HG03558 (cell line): ENCODE measurements at regions not wholly inside any gene's neighbourhood (a gene's known extent, or its start where the extent isn't known, plus 50 kb on each side); places are given as distances from the start of the nearest gene placed in this dataset.
"Not testable (repeated sequence)": the region's sequence is repeated elsewhere in the genome, so short reads cannot be mapped to it uniquely, and the experiment has no call there.

Source experiments
- ATAC-seq: cut with Tn5 transposase; IDR thresholded peaks from one replicate; pipeline ENCODE4 v1.9.1; 2021; ENCODE audit warnings: moderate number of reproducible peaks; ENCODE audit not compliant: unreplicated experiment; ENCODE audit errors: extremely low read depth

GRCh38 chr7:115658223-115658622, 372.3 kb downstream of the TFEC start:
- ATAC-seq, result no peak

DNA sequence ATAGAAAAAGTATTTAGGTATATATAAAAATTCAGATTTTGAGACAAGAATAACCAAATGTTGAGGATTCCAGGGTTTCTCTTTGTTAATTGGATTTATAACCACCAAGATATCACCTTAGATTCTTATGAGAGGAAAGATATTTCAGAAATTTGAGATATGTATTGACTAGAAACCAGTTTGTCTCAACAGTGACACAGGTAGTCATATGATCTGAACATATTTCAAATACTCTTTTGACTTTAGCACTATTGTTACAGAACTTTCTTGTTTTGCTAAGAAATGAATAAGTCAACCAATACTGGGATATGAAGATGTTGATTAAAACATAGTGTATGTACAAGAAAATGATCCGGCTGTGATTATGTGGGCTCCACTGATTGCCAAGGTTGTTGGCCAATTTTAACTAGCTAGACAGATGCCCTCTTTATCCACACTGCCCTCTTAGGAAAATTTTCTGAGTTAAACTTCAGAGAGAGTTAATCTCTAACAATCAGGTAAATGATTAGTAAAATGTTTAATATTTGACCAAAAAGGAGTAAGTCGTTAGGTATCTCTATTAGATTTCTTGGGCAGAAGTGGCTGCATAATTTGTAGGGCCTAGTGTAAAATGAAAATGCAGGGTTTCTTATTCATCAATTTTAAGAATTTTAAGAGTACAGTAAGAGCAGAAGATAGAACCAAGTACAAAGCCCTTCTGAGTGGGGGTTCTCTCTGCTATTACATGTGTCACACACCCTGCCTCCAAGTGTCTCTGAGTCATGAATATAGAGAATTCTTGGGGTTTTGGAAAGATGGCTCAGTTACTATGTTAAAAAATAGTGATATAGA, 376.0 kb downstream of the TFEC start:
- no peak for ATAC-seq

- ATAC-seq, result no peak
These were observed 381.1 kb downstream of the TFEC start for GRCh38 chr7:115649429-115649828.

DNA sequence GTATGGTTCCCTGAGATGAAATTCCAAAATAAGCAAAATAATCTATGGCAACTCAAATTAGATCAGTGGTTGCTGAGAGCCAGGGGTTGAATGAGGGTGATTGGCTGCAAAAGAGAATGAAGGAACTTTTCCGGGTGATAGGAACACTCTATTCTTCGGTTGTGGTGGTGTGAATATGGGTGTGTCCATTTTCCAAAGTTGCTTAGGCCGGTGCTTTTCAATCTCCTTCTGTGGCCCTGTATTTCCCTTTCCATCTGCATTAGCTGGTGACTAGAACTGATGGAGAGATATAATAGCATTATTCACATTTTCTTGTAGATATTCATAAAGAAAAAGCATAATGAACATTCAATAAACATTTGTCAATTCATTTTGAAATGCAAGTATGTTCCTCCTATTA, 382.9 kb downstream of the TFEC start:
- no peak for ATAC-seq

DNA sequence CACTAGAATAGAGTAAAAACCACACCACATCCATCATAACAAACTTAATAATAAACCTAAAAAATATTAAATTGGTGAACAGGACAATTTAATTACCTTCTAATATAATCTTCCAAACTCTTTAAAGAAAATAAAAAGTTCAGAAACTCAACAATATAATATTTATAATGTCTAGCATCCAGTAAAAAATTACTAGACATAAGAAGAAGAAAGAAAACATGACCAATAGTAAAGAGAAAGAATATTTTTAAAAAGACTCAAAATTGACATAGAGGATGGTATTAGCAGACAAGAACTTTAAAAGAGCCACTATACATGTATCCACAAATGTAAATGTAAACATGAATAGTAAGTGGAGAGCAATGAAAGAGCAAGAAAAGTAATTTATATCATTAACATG, 388.4 kb downstream of the TFEC start:
- ATAC-seq, result no peak

- no peak for ATAC-seq
These were observed 391.7 kb downstream of the TFEC start for GRCh38 chr7:115638853-115639252.

GRCh38 chr7:115637128-115637527, 393.4 kb downstream of the TFEC start:
- no peak for ATAC-seq

DNA sequence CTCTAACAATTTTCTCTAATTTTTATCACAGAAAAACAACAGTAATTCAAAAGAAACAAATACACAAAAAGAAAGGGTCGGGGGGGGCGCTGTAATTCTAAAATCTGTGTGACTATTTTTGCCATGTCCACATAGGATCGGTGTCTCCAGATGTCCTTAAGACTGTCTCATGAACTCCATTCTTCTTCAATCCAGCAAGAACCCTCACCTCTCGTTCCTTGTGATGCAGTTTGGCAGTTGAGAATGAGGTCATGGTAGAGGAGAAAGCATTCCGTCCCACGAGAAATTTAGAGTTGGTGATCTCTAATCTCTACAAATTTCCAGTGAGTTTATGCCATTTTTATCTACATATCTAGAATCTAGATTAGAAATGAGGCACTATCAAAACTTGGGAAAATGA, 394.7 kb downstream of the TFEC start:
- no peak for ATAC-seq

- ATAC-seq, result no peak
These were observed 395.2 kb downstream of the TFEC start for GRCh38 chr7:115635376-115635775.

- ATAC-seq, result no peak
These were observed 395.9 kb downstream of the TFEC start for GRCh38 chr7:115634633-115635032.

DNA sequence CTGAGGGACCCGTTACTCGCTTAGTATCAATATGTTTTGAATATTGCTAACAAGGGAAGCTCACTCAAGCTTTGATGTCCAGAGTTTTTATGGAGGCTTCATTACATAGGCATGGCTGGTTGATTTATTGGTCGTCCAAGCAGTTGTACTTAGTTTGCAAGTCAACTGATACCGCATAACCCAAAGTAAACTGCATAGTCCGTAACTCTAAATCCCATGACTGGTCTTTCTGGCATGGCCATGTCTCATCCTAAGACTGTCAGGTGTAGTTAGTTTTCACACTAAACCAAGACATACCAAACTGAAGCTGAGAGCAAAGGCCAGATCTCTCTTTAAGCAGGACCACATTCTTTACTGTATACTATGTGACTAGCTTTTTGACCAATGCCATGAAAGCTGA, 397.9 kb downstream of the TFEC start:
- ATAC-seq, result no peak

- no peak for ATAC-seq
These were observed 398.8 kb downstream of the TFEC start for GRCh38 chr7:115631782-115632181.

DNA sequence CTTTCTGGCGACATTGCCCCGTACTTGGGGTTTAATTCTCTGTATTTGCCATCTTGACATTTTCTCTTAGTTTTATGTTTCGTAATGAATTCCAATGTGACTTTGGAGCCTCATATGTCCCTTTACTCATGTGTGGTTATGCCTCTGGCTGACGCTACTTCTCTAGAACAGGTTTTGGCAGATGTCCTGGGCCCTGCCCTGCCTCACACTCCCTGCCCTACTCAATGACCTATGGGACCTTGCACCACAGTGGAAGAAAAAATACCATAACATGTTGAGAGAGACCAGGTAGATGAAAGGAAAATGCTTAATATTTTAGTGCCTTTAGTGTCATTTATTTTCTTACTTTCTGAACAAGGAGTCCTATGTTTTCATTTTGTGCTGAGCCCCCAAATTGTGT, 400.5 kb downstream of the TFEC start:
- no peak for ATAC-seq

GRCh38 chr7:115618676-115619075, 411.9 kb downstream of the TFEC start:
- no peak for ATAC-seq

- ATAC-seq, result no peak
These were observed 416.7 kb downstream of the TFEC start for GRCh38 chr7:115613836-115614235.

DNA sequence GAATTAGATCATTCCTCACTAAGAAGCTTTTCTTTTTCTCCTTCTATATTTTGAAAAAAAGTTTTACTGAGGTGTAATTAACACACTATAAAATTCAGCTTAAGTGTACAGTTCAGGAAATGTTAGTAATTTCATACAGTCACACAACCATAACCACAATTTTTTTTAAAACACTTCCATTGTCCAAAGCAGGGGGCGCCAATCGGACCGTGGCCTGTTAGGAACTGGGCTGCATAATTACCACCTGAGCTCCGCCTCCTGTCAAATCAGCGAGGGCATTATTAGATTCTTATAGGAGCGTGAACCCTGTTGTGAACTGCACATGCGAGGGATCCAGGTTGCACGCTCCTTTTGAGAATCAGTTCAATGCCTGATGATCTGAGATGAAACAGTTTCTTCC, 427.1 kb downstream of the TFEC start:
- no peak for ATAC-seq

DNA sequence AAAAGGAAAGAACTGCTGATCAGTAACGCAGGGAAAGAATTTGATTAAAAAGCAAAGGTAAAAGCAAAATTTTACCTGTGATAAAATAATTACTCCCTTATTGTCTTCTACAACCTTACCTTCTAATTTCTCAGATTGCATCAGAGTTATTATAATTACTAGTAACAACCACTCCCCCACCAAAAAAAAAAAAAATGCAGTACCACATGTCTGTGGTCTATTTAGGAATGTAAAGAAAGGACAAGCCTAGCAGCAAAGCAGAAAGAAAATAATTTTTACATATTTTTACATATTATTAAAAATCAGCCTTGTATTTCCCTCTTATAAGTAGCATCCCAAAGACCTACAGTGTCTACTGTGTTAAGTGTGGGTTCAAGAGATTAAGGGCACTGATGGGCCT, 430.4 kb downstream of the TFEC start:
- ATAC-seq, result no peak

DNA sequence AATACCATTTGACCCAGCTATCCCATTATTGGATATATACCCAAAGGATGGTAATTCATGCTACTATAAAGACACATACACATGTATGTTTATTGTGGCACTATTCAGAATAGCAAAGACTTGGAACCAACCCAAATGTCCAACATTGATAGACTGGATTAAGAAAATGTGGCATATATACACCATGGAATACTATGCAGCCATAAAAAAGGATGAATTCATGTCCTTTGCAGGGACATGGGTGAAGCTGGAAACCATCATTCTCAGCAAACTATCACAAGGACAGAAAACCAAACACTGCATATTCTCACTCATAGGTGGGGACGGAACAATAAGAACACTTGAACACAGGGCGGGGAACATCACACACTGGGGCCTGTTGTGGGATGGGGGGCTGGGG, 431.4 kb downstream of the TFEC start:
- not testable (repeated sequence) for ATAC-seq

DNA sequence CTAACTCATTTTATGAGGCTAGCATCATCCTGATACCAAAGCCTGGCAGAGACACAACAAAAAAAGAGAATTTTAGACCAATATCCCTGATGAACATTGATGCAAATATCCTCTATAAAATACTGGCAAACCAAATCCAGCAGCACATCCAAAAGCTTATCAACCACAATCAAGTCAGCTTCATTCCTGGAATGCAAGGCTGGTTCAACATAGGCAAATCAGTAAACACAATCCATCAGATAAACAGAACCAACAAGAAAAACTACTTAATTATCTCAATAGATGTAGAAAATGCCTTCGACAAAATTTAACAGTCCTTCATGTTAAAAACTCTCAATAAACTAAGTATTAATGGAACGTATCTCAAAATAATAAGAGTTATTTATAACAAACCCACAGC, 433.3 kb downstream of the TFEC start:
- ATAC-seq, result not testable (repeated sequence)

GRCh38 chr7:115593111-115593510, 437.5 kb downstream of the TFEC start:
- ATAC-seq, result no peak

DNA sequence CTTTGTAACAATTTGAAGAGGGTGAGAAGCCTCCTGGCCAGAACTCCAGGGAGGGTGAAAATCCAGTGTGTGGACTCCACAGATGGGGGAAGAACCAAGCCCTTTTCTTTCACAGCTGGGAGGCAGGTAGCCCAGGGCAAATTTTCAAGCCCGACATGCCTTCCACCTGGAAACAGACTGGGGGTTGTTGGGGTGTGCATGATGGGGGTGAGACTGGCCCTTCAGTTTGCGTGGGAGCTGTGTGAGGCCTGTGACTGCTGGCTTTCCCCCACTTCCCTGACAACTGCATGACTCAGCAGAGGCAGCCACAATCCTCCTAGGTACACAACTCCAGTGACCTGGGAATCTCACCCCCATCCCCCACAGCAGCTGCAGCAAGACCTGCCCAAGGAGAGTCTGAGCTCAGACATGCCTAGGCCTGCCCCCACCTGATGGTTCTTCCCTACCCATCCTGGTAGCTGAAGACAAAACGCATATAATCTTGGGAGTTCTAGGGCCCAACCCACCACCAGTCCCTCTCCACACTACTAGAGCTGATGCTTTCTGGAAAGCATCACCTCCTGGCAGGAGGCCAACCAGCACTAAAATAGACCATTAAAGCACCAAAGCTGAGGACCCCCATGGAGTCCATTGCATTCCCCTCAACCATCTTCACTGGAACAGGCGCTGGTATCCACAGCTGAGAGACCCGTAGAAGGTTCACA, 445.4 kb downstream of the TFEC start:
- ATAC-seq, result no peak

DNA sequence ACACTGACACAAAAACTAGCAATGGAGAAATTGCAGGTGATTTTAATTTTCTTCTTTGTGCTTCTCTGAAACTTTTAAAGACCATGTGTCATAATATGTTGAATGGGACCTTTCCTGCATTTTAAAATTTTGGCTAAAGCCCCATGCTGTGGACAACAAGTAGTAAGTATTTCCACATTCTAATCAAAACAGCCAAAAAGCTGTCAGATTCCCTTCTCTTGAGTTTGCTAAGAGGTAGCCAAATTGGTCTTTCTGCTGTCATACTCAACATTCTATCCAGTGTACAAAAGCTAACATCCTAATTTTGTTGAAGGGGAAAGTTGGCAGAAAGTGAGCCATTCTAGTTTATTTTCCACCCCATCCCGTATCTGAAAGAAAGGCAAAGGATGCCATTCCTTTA, 447.6 kb downstream of the TFEC start:
- ATAC-seq, result no peak
